Fibroblast of mammary gland (primary cell): ENCODE measurements at regions not wholly inside any gene's neighbourhood (a gene's known extent, or its start where the extent isn't known, plus 50 kb on each side); places are given as distances from the start of the nearest gene placed in this dataset.

Source experiments
- DNase-seq: peaks from one replicate; pipeline ENCODE4 v3.0.0-alpha.2; 2010; ENCODE audit warnings: low read depth
- H3K4me3 ChIP-seq: 2 replicates; pipeline ENCODE4 v1.5.1; 2011; ENCODE audit warnings: low read depth, mild to moderate bottlenecking, low read length, moderate library complexity; ENCODE audit not compliant: control insufficient read depth
- TF ChIP-seq, protein P1 (sequence below): conservative IDR thresholded peaks from 2 replicates; pipeline ENCODE4 v1.5.1; 2011; ENCODE audit warnings: low read depth, low read length, inconsistent platforms; ENCODE audit not compliant: control insufficient read depth, insufficient read depth

DNA sequence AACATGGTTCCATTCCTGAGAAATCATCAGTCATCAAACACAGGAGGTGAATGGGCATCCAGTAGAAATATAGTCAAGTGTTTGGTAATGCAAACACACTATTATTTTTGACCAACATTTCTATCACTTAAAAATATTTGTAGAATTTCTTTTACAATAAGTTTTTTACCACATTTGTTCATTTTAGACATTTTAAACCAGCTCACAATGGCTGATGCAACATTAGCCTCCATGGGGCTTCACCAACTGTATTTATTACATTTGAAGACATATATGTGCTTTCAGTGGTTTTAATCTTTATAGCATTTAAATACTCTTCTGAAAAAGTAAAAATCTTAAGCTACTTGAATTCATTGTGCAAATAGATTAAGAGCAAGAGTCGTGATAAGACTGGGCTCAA is 1201.4 kb upstream of the TMEM132C start:
- DNase-seq = no peak
- TF ChIP-seq, protein P1, sequence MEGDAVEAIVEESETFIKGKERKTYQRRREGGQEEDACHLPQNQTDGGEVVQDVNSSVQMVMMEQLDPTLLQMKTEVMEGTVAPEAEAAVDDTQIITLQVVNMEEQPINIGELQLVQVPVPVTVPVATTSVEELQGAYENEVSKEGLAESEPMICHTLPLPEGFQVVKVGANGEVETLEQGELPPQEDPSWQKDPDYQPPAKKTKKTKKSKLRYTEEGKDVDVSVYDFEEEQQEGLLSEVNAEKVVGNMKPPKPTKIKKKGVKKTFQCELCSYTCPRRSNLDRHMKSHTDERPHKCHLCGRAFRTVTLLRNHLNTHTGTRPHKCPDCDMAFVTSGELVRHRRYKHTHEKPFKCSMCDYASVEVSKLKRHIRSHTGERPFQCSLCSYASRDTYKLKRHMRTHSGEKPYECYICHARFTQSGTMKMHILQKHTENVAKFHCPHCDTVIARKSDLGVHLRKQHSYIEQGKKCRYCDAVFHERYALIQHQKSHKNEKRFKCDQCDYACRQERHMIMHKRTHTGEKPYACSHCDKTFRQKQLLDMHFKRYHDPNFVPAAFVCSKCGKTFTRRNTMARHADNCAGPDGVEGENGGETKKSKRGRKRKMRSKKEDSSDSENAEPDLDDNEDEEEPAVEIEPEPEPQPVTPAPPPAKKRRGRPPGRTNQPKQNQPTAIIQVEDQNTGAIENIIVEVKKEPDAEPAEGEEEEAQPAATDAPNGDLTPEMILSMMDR = no peak
- H3K4me3 ChIP-seq = no peak overlapping the region

GRCh38 chr12:127070515-127071157 is 1196.3 kb upstream of the TMEM132C start:
- no peak overlapping the region for H3K4me3 ChIP-seq
- no peak for DNase-seq
- TF ChIP-seq, protein P1 = no peak

DNA sequence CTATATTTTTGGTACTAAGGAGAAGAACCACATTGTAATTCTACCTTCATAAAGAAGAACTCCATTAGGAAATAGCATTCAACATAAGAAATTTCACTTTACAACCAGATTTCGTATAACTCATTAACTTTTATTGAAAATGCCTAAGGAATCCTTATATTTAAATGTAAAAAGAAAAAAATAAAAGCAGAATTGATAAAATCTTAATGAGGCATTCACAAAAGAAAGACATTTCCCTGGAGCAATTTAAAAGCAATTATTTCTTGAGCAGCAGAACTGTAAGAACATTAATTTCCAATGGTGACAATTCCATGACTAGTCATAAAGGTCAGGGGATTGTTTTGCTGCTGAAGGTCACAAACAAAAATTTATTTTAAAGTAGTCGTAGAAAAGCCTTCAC is 1192.8 kb upstream of the TMEM132C start:
- no peak overlapping the region for H3K4me3 ChIP-seq
- no peak for DNase-seq
- TF ChIP-seq, protein P1 = no peak

DNA sequence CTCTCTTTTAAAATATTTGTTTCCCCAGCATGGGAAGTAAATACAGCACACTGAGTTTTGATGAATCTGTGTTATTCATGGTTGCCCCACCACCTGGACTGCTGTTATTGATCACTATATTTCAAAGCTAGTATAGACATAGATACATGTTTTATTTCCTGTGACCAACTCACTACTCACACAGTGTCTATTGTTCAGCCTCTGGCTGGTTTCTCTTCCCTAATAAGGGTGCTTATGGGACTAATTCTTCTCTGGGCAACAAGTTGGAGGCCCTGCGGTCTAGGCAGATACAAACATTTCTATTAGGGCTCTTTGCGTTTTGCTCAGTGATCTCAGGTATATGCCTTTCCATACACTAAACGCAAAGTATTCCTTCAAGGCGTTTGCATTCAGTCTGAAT is 1191.0 kb upstream of the TMEM132C start:
- TF ChIP-seq, protein P1 = no peak

GRCh38 chr12:127077262-127078045 is 1189.5 kb upstream of the TMEM132C start:
- no peak for DNase-seq
- no peak overlapping the region for H3K4me3 ChIP-seq
- TF ChIP-seq, protein P1 = no peak

More for the DNA sequence above, 1191.0 kb upstream of the TMEM132C start:
- H3K4me3 ChIP-seq = no peak overlapping the region
- DNase-seq = no peak

- H3K4me3 ChIP-seq = no peak overlapping the region
- TF ChIP-seq, protein P1 = no peak
- no peak for DNase-seq
Observed at GRCh38 chr12:127078577-127079350, 1188.2 kb upstream of the TMEM132C start.
